CD14-positive monocyte (primary cell): ENCODE measurements at regions not wholly inside any gene's neighbourhood (a gene's known extent, or its start where the extent isn't known, plus 50 kb on each side); places are given as distances from the start of the nearest gene placed in this dataset.
A peak's percentile ranks its signal among the peaks of the same experiment; 100 is the strongest.

Experiments
- DNase-seq, 3 donors: peaks; one replicate each; pipeline ENCODE4 v3.0.0-alpha.2; 2011 to 2022
- H2AFZ ChIP-seq: 2 replicates; pipeline ENCODE4 v1.6.0; 2012; ENCODE audit warnings: mild to moderate bottlenecking, low read depth, low read length, inconsistent platforms; ENCODE audit not compliant: insufficient read depth, poor library complexity, severe bottlenecking
- H3K27ac ChIP-seq, 2 donors: 1 replicate in 1 of 2; 2 replicates in 1 of 2; pipeline ENCODE4 v1.5.1; 2012 to 2013; ENCODE audit warnings: low read length in 2 of 2, control low read depth in 1 of 2, inconsistent platforms in 1 of 2, low read depth in 1 of 2, mild to moderate bottlenecking in 1 of 2
- H3K27me3 ChIP-seq, 2 donors: one replicate each; pipeline versions ENCODE4 v1.6.0 to v1.6.1; 2011 to 2013; ENCODE audit warnings: low read length in 2 of 2; ENCODE audit not compliant: control insufficient read depth in 2 of 2, insufficient read depth in 2 of 2
- H3K36me3 ChIP-seq, 2 donors: replicated peaks in 1 of 2; 1 replicate in 1 of 2; 2 replicates in 1 of 2; pipeline versions ENCODE4 v1.5.1 to v1.6.1; 2012 to 2013; ENCODE audit warnings: low read length in 2 of 2, control low read depth in 1 of 2, inconsistent platforms in 1 of 2, mild to moderate bottlenecking in 1 of 2; ENCODE audit not compliant: insufficient read depth in 2 of 2, control insufficient read depth in 1 of 2
- H3K4me1 ChIP-seq, 2 donors: 1 replicate in 1 of 2; 2 replicates in 1 of 2; pipeline versions ENCODE4 v1.5.1 to v1.6.1; 2012 to 2013; ENCODE audit warnings: low read length in 2 of 2, control low read depth in 1 of 2, inconsistent platforms in 1 of 2, mild to moderate bottlenecking in 1 of 2, moderate library complexity in 1 of 2; ENCODE audit not compliant: insufficient read depth in 2 of 2, control insufficient read depth in 1 of 2
- H3K4me2 ChIP-seq: replicated peaks from 2 replicates; pipeline ENCODE3; 2012; ENCODE audit warnings: low read length, moderate library complexity, mild to moderate bottlenecking; ENCODE audit not compliant: poor library complexity, severe bottlenecking; ENCODE audit errors: extremely low read depth
- H3K4me3 ChIP-seq, 3 experiments: fragments of 200-600 bp in 1 of 3; sonication (generic) in 1 of 3; replicated peaks in 1 of 3; 1 replicate in 2 of 3; 2 replicates in 1 of 3; pipeline ENCODE4 v1.5.1; 2011 to 2013; ENCODE audit warnings: low read length in 3 of 3, mild to moderate bottlenecking in 3 of 3, control low read depth in 2 of 3, low read depth in 2 of 3, inconsistent platforms in 1 of 3, moderate library complexity in 1 of 3
- H3K79me2 ChIP-seq: 2 replicates; pipeline ENCODE4 v1.6.0; 2012; ENCODE audit warnings: mild to moderate bottlenecking, control low read depth, inconsistent platforms, low read length, moderate library complexity; ENCODE audit not compliant: insufficient read depth
- H3K9ac ChIP-seq: 2 replicates; pipeline ENCODE4 v1.6.0; 2017; ENCODE audit warnings: low read length, mild to moderate bottlenecking; ENCODE audit not compliant: insufficient read depth, poor library complexity, severe bottlenecking
- H3K9me3 ChIP-seq, 2 donors: replicated peaks in 1 of 2; 1 replicate in 1 of 2; 2 replicates in 1 of 2; pipeline versions ENCODE4 v1.5.1 to v1.6.1; 2012 to 2013; ENCODE audit warnings: low read length in 2 of 2, control low read depth in 1 of 2; ENCODE audit not compliant: control insufficient read depth in 1 of 2, insufficient read depth in 1 of 2
- H4K20me1 ChIP-seq: 2 replicates; pipeline ENCODE4 v1.6.0; 2012; ENCODE audit warnings: mild to moderate bottlenecking, low read length, control low read depth, moderate library complexity; ENCODE audit not compliant: insufficient read depth
- H3K27ac Mint-ChIP-seq, 7 donors: one replicate each; pipeline ENCODE4 v1.8.0; 2020; ENCODE audit warnings: mild to moderate bottlenecking in 7 of 7, mixed read lengths in 7 of 7, moderate library complexity in 6 of 7, inconsistent platforms in 2 of 7
- H3K27me3 Mint-ChIP-seq, 3 donors: one replicate each; pipeline ENCODE4 v1.8.0; 2021 to 2022; ENCODE audit warnings: low read depth in 3 of 3, mild to moderate bottlenecking in 3 of 3, mixed read lengths in 3 of 3, moderate library complexity in 3 of 3, inconsistent platforms in 1 of 3
- H3K36me3 Mint-ChIP-seq, 2 donors: one replicate each; pipeline ENCODE4 v1.8.0; 2020; ENCODE audit warnings: mixed read lengths in 2 of 2, inconsistent platforms in 1 of 2, mild to moderate bottlenecking in 1 of 2
- H3K4me1 Mint-ChIP-seq: one replicate; pipeline ENCODE4 v1.8.0; 2020; ENCODE audit warnings: mild to moderate bottlenecking, mixed read lengths
- H3K4me3 Mint-ChIP-seq, 2 donors: one replicate each; pipeline ENCODE4 v1.8.0; 2020; ENCODE audit warnings: mild to moderate bottlenecking in 2 of 2, mixed read lengths in 2 of 2, moderate library complexity in 1 of 2
- H3K9me3 Mint-ChIP-seq, 7 donors: one replicate each; pipeline ENCODE4 v1.8.0; 2020 to 2022; ENCODE audit warnings: mixed read lengths in 7 of 7, mild to moderate bottlenecking in 6 of 7, moderate library complexity in 6 of 7, inconsistent platforms in 2 of 7
- CTCF ChIP-seq: fragments of 200-600 bp; IDR thresholded peaks from one replicate; pipeline ENCODE4 v1.8.0; 2022; ENCODE audit warnings: antibody characterized with exemption, mild to moderate bottlenecking
- WGBS: methylation state at CpG from one replicate; pipeline ENCODE4 v1.1.5; 2013; ENCODE audit warnings: missing lambda C conversion rate; ENCODE audit not compliant: insufficient coverage; 5-methylcytosine and 5-hydroxymethylcytosine counted together
- intact Hi-C, 2 donors: fragments of 100-400 bp; cut with micrococcal nuclease; formaldehyde crosslinking; loops; one replicate each; pipeline versions ENCODE4 v1.15.0 to v1.15.1; 2023

GRCh38 chr16:6861815-6862477 is 470.7 kb upstream of the RBFOX1 start:
- Mint-ChIP-seq H3K36me3 (no peaks in the 10 kb centered on the region), H3K4me3 (no peak overlapping the region), H3K27me3 (peaks cover 0 to 1% (median 0%) of the 10 kb centered on the region in 3 donors), H3K4me1 (no peaks in the 10 kb centered on the region), H3K27ac (peak overlapping the region in 1 of 7 donors; percentile 78), H3K9me3 (no peaks in the 10 kb centered on the region)
- Histone ChIP-seq H3K9me3 (no peaks in the 10 kb centered on the region), H3K4me3 (no peak overlapping the region), H3K4me1 (peaks cover 3 to 4% of the 10 kb centered on the region in 2 donors), H3K27ac (no peak overlapping the region), H3K79me2 (no peaks in the 10 kb centered on the region), H3K36me3 (no peaks in the 10 kb centered on the region), H3K4me2 (no peak overlapping the region), H3K27me3 (no peaks in the 10 kb centered on the region), H2AFZ (no peak overlapping the region), H4K20me1 (no peaks in the 10 kb centered on the region), H3K9ac (no peak overlapping the region)
- DNase-seq, result no peak
- WGBS, result 91% methylated on average over 4 of the region's 6 CpGs
- TF ChIP-seq CTCF, result no peak
- intact Hi-C loops, result no loop called here

- H3K9me3 ChIP-seq, result no peaks in the 10 kb centered on the region
- H3K4me1 ChIP-seq, result peaks cover 3 to 4% of the 10 kb centered on the region in 2 donors
- no CpG with 5 or more reads among the region's 8 CpGs for WGBS
- Mint-ChIP-seq H3K4me1 (no peaks in the 10 kb centered on the region), H3K36me3 (no peaks in the 10 kb centered on the region), H3K4me3 (no peak overlapping the region), H3K27ac (no peak overlapping the region), H3K27me3 (no peaks in the 10 kb centered on the region), H3K9me3 (no peaks in the 10 kb centered on the region)
- intact Hi-C loops, result no loop called here
- H3K36me3 ChIP-seq, result no peaks in the 10 kb centered on the region
- no peak overlapping the region for H2AFZ ChIP-seq
- no peak overlapping the region for H3K9ac ChIP-seq
- H3K27me3 ChIP-seq, result no peaks in the 10 kb centered on the region
- no peak overlapping the region for H3K4me2 ChIP-seq
- H4K20me1 ChIP-seq, result no peaks in the 10 kb centered on the region
- no peak overlapping the region for H3K4me3 ChIP-seq
- DNase-seq, result no peak
- H3K27ac ChIP-seq, result no peak overlapping the region
- no peak for TF ChIP-seq CTCF
- H3K79me2 ChIP-seq, result no peaks in the 10 kb centered on the region
These were observed 471.4 kb upstream of the RBFOX1 start for GRCh38 chr16:6861135-6861814.
